GM12892 (cell line): ENCODE measurements at regions not wholly inside any gene's neighbourhood (a gene's known extent, or its start where the extent isn't known, plus 50 kb on each side); places are given as distances from the start of the nearest gene placed in this dataset.

ENCODE experiments used
- POLR2A ChIP-seq: IDR thresholded peaks from 2 replicates; pipeline ENCODE4 v1.6.1; 2011; ENCODE audit warnings: low read depth, low read length, control low read depth
- POLR2AphosphoS5 ChIP-seq: IDR thresholded peaks from 2 replicates; pipeline ENCODE4 v1.6.1; 2011; ENCODE audit warnings: low read depth, low read length, control low read depth
- TAF1 ChIP-seq: IDR thresholded peaks from 2 replicates; pipeline ENCODE4 v1.6.1; 2011; ENCODE audit warnings: low read depth, mild to moderate bottlenecking, control low read depth, low read length, borderline replicate concordance

GRCh38 chr2:8579485-8580085 lies 102.3 kb upstream of the ID2 start:
- TF ChIP-seq POLR2A (no peak), POLR2AphosphoS5 (no peak), TAF1 (no peak)
